ENCODE measurements at regions not wholly inside any gene's neighbourhood (a gene's known extent, or its start where the extent isn't known, plus 50 kb on each side); places are given as distances from the start of the nearest gene placed in this dataset.

DNA sequence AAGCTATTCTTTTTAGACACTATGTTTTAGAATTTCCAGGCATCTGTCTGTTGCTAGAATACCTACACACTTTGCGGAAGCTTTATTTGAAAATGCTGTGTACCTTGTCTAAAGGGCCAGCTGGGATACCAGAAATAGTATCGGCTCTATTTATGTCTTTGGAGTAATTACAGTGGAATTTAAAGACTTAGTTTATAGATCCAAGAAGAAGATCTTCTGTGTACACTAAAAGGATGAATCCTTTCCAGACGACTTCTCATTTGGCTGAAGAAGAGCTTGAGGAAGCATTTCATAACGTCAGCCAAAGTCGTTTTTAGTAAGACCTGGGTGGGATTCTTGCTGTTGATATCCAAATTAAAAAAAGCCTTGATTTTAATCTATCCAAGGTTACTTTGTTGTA, 365.9 kb downstream of the INHBA start:
- TF ChIP-seq, protein P1, sequence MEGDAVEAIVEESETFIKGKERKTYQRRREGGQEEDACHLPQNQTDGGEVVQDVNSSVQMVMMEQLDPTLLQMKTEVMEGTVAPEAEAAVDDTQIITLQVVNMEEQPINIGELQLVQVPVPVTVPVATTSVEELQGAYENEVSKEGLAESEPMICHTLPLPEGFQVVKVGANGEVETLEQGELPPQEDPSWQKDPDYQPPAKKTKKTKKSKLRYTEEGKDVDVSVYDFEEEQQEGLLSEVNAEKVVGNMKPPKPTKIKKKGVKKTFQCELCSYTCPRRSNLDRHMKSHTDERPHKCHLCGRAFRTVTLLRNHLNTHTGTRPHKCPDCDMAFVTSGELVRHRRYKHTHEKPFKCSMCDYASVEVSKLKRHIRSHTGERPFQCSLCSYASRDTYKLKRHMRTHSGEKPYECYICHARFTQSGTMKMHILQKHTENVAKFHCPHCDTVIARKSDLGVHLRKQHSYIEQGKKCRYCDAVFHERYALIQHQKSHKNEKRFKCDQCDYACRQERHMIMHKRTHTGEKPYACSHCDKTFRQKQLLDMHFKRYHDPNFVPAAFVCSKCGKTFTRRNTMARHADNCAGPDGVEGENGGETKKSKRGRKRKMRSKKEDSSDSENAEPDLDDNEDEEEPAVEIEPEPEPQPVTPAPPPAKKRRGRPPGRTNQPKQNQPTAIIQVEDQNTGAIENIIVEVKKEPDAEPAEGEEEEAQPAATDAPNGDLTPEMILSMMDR (IDR thresholded peaks at IDR 0.05; ENCODE audit: low read depth, low read length): no peak
- DNase-seq (ENCODE audit: extremely low read depth, low read depth): no peak

DNA sequence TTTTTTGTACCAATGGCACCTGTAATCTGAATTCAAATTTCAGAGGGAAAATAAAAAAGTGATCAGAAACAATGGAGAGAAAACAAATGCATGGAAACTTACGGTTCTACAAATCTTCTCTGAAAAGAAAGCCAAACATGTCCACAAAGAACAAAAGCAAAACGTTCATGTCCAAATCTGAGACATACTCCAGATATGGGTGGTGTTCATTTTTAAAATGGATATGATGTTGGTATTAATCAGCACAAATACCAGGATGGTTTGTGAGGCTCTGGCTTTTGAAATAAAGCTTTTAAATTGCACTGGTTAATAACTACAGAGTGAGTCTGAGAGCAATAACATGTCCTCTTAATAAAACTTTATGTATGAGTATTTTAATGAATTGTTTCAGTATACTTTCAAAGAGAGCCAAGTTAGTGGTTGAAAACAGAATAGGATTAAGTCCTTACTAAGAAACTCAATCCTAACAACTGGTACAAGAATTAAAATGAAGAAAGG, 366.4 kb downstream of the INHBA start:
- TF ChIP-seq, protein P1 (IDR thresholded peaks at IDR 0.05; ENCODE audit: low read depth, low read length): no peak
- DNase-seq (ENCODE audit: extremely low read depth, low read depth): no peak

GRCh38 chr7:41334071-41334862, 368.6 kb downstream of the INHBA start:
- TF ChIP-seq, protein P1 (IDR thresholded peaks at IDR 0.05; ENCODE audit: low read depth, low read length): no peak
- no peak for DNase-seq (ENCODE audit: extremely low read depth, low read depth)

DNA sequence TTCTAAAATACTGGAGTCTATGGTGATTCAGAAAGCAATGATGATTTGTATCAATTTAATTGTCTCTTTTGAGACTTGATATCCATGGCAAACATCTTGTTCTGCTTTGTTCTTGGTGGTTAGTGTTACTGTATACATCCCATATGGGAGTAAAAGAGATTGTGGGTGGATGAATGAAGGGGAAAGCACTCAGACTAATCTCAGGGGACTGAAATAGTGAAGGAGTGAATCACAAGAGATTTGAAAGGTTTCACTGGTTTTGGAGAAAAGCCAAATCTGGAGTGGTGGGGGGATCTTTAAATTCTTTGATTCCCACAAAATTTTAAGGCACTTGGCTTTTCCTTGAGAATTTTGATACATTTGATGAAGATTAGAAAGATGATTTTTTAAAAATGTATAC, 369.4 kb downstream of the INHBA start:
- TF ChIP-seq, protein P1 (IDR thresholded peaks at IDR 0.05; ENCODE audit: low read depth, low read length): no peak
- DNase-seq (ENCODE audit: extremely low read depth, low read depth): peak; percentile 28

GRCh38 chr7:41331194-41331593, 371.7 kb downstream of the INHBA start:
- TF ChIP-seq, protein P1 (IDR thresholded peaks at IDR 0.05; ENCODE audit: low read depth, low read length): no peak
- no peak for DNase-seq (ENCODE audit: extremely low read depth, low read depth)

- TF ChIP-seq, protein P1 (IDR thresholded peaks at IDR 0.05; ENCODE audit: low read depth, low read length): no peak
- DNase-seq (ENCODE audit: extremely low read depth, low read depth): no peak
Observed at GRCh38 chr7:41328544-41328943, 374.3 kb downstream of the INHBA start.

- TF ChIP-seq, protein P1 (IDR thresholded peaks at IDR 0.05; ENCODE audit: low read depth, low read length): no peak; the same call in 1 of the 2 replicates
- DNase-seq (ENCODE audit: extremely low read depth, low read depth): no peak
Observed at GRCh38 chr7:41328131-41328530, 374.8 kb downstream of the INHBA start.
